GM19463 (cell line): ENCODE measurements at regions not wholly inside any gene's neighbourhood (a gene's known extent, or its start where the extent isn't known, plus 50 kb on each side); places are given as distances from the start of the nearest gene placed in this dataset.

Experiments used
- ATAC-seq: cut with Tn5 transposase; IDR thresholded peaks from one replicate; pipeline ENCODE4 v1.9.1; 2021; ENCODE audit warnings: mild to moderate bottlenecking, moderate library complexity; ENCODE audit not compliant: unreplicated experiment

DNA sequence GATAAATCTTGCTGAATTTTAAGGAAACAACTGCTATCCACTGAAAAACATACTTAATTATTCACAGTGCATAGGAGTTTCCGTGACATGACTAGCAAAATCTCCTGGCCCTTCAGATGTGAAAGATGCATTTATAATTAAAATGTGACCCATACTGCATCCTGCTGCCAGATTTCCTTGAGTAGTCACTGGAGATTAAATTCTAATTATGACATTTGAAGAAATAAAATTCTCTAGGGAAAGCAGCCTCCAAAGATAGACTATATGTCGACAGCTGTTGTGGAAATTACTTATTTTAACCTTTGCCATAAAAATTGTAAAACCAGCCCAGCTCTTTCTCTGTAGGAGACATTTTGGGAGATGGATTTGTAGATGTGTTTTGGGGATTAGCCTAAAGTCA is 193.6 kb upstream of the SMC2 start:
- no peak for ATAC-seq

DNA sequence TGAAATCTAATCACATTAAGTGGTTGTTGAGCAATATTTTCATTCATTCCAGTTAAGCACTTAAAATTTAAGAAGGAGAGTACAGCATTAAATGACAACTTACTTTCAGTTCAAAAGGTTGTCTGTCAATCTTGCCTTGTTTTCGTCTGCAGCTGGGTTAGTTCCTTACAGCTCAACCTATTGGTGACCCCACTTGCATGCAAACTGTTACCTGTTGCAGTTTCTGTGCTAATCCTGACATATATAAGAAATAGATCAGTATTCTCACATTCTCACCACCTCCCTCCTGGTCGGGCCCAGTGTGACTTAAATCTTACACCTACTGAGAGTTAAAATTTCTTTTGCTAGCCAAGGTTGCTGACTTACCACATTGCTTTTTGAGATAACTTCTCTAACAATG is 191.8 kb upstream of the SMC2 start:
- no peak for ATAC-seq

DNA sequence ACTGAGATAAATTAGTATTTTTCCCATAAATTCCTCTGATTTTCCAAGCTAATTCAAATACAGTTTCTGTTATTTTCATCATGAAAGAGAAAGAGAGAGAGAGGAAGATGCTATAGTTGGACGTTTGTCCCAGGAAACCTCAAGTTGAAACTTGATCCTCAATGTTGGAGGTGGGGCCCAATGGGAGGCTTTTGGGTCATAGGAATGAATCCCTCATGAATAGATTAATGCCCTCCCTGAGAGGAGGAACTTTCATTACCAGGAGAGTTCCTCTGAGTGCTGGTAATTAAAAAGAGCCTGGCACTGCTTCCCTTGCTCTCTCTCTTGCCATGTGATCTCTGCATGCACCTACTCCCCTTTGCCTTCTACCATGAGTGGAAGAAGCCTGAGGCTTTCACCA is 189.9 kb upstream of the SMC2 start:
- no peak for ATAC-seq

DNA sequence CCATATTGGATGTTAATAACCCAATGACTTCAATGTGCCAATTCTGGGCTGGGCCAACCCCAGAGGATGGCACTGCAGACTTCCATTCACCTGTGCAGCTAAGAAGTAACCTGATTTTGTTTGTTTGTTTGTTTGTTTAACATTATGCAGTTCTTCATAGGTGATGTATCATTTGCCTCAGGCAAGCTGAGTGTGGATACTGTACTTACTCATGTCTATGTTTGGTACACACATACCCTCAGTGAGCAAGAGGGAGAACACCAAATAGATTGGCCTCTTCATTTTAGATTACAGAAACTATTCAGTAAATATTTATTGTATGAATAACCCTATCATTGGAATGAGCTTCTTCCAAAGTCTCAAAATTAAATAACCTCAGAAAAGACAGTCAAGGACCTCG is 180.2 kb upstream of the SMC2 start:
- no peak for ATAC-seq

DNA sequence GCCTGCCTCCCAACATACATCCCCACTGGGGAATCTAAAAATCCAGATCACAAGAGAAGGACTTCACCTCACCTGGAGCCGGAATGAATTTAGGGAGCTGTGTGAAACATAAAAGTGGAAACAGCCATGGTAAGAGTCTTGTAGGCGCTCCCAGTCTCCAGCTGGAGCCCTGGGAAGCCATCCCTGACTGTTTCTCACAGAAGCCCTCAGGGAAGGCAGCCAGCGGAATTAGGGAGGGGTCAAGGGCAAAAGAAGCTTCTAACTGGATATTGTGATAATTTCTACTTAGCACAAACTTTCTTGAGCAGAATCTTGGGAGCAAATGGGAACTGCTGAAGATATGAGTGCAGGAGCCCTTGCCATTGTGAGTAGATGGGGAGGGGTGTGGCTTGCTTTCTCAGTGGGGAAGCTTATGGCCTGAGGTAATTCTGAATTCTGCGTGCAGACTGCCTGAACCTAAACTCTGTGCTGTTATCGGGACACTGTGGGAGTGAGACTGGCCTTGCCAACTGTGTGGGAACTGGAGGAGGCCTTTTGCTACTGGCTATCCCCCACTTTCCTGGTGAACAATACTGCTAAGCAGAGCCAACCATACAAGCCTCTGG is 174.4 kb upstream of the SMC2 start:
- no peak for ATAC-seq

DNA sequence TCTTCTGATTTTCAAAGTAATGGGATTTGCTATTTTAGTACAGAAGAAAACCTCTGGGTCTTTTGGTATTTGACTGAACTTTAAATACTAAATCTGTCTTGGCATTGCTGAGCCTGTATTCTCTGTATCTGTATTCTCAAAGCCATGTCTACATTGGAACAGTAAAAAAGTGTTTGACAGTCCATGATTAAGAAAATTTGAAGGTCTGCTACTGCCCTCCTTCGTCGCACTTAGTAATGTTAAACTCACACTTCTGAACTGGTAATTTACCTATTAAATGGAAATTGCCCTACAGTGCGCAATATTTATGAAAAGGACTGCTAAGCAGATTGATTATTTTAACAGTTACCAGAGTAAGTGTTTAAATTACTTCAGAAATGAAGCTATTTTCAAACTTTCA is 165.7 kb upstream of the SMC2 start:
- no peak for ATAC-seq

DNA sequence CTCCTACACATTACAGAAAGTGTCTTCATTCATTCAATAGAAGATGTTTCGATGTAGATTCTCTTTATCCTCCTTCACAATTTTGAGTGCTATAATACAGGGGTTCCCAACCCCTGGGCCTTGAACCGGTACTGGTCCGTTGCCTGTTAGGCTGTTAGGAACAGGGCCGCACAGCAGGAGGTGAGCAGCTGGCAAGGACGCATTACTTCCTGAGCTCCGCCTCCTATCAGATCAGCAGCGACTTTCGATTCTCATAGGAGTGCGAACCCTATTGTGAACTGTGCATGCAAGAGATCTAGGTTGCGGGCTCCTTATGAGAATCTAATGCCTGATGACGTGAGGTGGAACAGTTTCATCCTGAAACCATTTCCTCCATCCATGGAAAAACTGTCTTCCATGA is 153.0 kb upstream of the SMC2 start:
- no peak for ATAC-seq

DNA sequence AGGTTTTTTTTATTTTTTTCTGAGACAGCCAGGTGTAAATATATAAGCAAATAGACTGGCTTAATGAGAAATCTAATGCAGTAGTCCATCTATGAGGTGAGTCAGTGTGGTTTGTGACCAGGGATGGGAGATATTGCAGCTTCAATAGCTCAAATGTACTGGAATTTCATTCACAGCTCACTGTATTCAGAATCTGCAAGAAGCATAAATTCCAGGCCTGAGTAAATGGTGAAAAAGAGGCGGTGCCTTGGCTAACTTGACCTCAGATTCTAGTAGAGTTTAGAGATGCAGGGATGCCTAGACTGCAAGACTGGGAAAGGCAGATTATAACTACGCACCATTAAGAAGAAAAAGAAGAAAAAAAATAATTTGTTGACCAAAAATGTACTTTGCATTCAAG is 151.9 kb upstream of the SMC2 start:
- ATAC-seq = no peak

DNA sequence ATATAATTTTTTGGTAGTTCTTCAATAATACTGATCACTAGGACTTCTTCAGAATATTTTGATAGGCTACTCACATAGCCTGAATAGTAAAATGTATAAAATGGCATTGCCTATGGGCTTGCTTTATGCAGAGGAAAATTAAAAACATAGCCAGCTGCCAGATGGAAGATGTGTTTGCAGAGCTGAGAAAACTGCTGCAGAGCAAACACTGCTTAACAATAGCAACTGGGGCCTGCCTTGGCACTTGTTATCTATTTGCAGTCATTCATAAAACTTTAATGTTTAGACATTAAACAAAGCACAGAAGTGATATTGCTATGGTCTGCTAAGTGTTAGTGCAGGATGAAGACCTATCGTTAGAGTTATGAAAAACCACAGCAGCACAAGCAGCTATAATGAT is 151.5 kb upstream of the SMC2 start:
- ATAC-seq = no peak

DNA sequence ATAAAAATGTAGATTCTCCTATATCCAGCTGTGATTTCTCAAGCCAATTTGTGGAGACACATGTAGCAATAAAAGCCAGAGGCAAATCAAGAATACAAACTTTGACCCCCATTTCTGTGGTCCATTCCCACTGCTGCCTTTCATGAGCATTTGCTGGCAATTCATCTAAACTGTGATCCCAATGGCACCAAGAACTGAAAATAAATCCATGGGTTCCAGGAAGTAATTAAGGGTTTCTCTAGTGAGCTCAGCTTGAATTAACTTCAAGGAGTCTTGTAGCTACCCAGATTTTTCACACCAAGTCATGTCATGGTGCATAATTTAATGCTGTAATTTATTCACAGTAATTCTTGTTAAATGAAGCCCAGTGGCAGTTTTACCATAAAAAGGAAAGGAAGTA is 145.0 kb upstream of the SMC2 start:
- no peak for ATAC-seq

DNA sequence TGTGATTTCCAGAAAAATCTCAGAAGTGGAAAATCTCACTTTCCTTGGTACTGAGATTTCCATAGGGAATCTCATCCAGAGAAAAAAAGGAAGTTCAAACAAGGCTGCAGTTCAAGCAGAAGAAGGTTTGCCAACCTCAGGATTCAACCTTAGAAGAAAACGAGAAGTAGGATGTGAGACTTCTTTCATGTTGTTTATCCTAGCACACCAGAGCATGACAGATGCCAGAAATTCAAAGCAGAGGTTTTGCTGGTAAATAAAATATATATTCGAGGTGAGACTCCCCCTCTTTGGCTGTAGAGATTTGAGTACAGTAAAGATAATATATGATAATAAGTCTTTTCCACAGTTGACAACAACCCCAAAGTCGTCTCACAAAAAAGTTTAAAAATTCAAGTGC is 116.9 kb upstream of the SMC2 start:
- ATAC-seq = no peak

DNA sequence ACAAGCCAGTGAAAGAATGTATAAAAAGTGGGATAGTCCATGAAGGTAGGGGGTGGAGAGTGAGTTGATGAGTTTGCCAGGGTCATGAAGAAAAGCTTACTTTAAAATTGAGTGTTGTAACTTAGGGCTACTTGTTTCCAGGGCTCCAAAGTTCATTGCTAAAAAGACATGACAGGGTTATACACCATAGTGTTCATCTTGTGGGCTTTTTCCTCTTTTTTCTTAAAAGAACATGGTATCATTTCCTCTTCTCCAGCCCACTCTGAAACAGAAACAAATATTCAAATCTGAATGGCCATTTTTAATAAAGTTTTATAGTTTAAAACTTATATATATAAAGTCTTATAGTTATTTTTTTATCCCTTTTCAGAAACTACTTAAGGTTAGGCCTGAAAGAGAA is 115.7 kb upstream of the SMC2 start:
- ATAC-seq = no peak

DNA sequence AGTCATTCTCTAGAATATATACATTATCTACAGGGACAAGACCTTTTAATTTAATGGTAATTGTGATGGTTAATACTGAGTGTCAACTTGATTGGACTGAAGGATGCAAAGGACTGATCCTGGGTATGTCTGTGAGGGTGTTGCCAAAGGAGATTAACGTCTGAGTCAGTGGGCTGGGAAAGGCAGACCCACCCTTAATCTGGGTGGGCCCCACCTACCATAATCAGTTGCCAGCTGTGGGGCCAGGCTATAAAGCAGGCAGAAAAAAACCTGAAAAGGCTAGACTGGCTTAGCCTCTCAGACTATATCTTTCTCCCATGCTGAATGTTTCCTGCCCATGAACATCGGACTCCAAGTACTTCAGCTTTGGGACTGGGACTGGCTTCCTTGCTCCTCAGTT is 112.2 kb upstream of the SMC2 start:
- ATAC-seq = no peak

DNA sequence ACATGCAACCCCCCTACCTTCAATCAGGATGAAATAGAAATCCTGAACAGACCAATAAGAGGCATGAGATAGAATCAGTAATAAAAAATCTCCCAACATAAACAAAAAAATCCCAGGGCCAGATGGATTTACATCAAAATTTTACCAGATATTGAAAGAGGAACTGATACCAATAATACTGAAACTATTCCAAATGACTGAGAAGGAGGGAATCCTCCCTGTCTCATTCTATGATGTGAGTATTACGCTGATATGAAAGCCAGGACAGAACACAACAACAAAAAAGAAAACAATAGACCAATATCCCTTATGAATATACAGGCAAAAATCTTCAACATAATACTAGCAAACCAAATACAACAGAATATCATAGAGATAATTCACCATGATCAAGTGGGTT is 109.0 kb upstream of the SMC2 start:
- no peak for ATAC-seq

DNA sequence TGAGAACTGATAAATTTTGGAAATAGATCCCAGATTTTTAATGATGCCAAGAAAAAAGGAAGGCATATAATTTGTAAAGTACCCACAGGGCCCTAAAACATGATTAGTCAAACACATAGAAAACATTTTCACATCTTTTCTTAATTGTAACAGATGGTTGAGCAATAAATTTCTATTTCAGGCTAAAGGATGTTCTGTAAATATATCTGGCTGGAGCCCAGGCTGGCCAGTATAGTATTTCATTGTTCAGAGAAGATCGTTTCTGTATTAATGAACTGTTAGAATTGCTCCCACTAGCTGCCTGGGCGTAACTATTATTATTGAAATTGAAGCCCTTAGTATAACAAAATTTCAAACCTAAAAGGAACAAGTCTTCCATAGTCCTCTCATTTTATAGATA is 105.3 kb upstream of the SMC2 start:
- ATAC-seq = no peak

DNA sequence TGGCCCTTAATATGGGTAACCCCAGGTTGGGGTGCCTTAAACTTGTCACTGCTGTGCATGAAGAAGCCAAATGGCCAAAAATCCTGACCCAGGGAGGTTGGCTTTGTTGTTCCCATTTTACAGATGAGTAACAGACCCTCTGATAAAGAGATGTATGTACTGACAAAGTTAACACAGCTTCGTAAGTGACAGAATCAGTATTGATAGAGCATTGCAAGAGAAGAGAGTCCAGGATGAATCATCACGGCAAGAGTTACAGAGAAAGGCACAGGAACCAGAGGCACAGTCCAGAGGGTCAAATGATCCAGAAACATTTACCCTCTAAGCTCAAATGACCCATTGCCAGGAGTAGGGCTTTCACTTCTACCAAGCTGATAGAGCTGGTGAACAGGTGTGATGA is 103.8 kb upstream of the SMC2 start:
- ATAC-seq = no peak

DNA sequence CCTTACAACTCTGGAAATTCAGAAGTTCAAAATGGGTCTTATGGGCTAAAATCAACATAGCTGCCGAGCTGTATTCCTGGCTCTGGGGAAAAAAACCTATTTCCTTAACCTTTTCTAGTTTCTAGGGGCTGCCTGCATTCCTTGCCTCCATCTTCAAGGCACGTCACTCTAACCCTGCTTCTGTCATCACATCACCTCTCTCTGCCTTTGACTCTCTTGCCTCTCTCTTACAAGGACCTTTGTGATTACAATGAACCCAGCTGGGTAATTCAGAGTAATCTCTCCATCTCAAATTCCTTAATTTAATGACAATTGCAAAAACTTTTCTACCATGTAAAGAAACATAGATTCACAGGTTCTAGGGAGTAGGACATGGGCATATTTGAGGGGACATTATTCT is 103.1 kb upstream of the SMC2 start:
- ATAC-seq = no peak

DNA sequence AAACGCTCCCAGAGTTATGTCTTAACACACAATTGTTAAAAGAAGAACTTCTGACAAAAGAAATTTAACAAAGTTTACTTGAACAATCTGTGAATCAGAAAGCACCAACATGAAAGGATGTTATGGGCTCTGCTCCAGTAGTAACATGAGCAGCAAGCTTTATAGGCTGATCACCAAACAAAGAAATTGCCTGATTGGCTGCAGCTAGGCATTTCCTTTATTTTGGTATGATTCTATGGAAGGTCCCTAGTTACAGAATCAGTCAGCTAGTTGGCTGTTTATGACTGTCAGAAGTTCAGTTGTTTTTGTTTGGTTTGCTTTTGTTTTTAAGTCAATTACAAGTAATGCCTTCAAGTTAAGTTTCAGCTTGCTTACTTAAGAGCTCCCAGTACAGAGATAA is 102.4 kb upstream of the SMC2 start:
- ATAC-seq = peak; percentile 79

DNA sequence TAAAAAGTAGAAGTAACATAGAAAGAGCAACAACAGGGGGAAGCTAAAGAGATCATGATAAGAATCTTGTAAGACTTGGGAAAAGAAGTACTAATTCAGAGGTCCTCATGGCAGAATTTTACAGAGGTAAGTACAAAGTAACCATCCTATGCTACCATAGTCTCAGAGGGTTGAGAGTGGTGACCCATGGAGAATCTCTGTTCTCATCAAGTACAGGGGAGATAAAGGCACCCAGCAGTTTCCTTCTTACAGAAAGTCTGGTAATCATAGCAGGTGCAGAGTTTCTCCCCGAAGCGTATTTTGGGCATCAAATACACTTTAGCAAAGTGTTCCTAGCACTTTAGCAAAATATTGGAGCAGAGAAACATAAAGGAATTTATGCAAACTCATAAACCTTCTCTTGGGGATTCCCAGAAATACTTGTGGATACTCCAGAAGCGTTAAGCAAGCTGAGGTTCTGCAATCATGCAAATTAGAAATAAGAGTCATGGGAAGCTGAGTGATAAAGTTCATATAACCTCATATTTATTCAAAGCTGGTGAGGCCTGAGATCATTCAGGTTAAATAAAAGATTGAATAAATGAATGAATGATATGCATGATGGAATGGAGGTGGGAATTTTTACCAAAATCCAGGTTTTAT is 101.0 kb upstream of the SMC2 start:
- ATAC-seq = no peak

DNA sequence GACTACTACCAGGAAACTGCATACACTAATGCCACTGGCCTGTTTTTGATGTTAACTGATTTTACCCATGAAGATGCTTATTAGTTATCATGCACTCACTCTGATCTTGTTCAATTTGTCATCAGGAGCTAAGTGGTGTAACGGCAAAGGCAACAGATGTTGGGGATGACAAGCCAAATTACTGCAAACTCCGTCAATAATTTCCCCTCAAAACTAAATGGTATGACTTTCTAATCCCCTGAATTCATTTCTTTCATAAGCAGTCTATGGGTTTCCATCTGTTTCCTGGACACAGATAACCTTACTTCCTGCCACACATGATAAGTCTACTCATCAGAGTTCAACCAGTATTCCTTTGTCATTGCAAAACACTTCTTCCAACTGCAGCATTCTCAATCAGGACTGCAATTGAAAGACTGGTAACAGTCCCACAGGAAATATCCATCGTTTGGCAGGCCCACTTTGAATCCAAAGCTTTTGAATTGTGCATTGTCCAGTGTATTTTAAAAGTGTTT is 96.2 kb upstream of the SMC2 start:
- ATAC-seq = no peak

DNA sequence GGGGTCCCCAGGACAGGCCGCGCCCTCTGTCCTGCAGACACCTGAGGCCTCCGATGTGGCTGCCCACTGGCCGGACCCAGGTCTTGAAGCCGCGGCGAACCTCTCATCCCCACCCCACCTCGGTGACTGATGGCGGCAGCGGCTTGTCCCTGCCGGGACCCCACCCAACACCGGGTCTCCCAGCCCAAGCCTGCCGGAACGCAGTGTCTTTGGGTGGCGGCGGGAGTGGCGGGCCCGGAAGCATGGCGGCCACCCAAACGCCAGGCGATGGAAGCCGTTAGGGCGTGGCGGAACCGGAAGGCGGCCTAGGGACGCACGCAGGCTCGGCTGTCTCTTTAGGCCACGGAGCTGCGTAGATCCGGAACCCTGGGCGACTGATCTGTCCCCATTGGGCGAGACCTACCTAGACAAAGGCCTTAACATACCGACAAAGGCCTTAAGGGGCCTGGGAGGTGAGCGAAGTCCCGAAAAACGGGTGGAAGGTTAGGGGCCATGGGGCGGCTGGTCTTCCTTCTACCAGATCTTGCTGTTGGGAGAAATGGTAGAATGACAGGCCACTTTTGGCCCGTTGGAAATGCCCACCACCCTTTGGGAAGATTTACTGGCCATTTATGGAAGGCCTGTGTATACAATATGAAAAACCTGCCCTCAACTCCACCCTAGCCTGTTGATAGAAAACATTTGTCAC is 94.6 kb upstream of the SMC2 start:
- no peak for ATAC-seq

DNA sequence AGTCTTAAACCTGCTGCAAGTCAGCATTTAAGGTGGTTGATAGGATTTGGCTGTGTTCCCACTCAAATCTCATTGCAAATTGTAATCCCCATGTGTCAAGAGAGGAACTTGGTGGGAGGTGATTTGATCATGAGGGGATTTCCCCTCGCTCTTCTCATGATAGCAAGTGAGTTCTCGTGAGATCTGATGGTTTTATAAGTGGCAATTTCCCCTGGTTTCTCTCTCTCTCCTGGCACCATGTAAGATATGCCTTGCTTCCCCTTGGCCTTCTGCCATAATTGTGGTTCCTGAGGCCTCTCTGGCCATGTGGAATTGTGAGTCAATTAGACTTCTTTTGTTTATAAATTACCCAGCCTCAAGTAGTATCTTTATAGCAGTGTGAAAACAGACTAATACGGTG is 84.3 kb upstream of the SMC2 start:
- ATAC-seq = no peak

DNA sequence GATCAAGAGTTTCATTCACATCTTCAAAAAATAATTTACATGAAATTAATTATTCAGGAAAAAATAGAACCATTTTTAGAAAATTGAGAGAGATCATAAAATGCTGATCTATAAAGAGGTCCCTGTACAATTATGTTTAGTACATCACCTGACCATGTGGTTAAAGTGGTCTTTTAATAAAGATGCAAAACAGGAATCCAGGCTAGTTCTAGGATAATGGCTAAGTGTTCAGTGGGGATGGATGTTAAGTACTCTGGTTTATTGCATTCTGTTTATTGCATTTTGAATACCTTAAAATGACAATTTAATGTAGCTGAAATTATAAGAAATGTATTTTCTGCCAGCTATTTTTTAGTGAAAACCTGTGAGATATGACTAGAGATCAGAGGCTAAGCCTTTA is 72.0 kb upstream of the SMC2 start:
- ATAC-seq = no peak
